GM18907 (cell line): ENCODE measurements at regions not wholly inside any gene's neighbourhood (a gene's known extent, or its start where the extent isn't known, plus 50 kb on each side); places are given as distances from the start of the nearest gene placed in this dataset.
"Not testable (repeated sequence)": the region's sequence is repeated elsewhere in the genome, so short reads cannot be mapped to it uniquely, and the experiment has no call there.

ENCODE experiments used
- ATAC-seq: cut with Tn5 transposase; IDR thresholded peaks from one replicate; pipeline ENCODE4 v1.9.1; 2021; ENCODE audit warnings: mild to moderate bottlenecking, moderate library complexity; ENCODE audit not compliant: unreplicated experiment

DNA sequence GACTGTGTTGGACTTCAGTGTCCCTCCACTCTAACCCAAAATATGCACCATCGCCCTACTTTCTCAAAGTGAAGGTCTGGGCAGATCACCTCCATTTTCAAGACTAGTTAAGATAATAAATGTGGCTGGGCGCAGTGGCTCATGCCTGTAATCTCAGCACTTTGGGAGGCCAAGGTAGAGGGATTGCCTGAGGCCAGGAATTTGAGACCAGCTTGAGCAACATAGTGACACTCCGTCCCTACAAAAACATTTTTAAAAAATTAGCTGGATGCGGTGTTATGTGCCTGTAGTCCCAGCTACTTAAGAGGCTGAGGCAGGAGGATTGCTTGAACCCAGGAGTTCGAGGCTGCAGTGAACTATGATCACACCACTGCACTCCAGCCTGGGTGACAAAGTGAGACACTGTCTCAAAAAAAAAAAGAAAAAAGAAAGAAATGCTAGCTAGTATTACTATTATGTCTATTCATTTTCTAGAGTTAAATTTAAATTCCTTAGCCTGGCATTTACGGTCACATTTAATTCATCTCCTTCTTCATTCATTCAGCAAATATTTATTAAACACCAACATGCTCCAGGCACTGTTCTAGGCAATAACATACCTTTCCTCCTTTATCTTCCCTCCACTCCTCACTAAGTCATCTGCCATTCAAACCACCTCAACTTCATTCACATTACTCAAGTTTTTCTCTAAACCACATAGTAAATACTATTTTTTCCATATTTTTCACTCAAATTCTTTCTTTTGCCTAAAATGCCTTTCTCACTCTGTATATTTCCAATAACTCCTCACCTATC lies 96.1 kb upstream of the XYLT1 start:
- no peak for ATAC-seq

DNA sequence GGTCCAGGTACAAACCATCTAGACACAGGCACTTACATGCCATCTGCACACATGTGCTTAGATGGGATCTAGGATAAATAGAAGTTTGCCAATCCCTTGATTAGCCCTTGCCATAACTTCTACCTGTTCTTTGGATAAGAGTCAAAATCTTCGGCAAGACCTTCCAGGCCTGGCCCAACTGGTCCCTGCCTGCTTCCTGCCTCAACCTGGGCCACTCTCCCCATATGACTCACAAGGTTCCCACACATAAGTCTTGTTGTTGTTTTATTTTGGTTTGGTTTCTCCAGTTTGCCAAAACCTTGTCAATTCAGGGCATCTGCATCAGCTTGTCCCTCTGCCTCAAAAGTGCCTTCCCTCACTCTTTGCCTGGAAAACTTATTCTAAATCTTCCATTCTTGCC lies 95.3 kb upstream of the XYLT1 start:
- ATAC-seq, result no peak

DNA sequence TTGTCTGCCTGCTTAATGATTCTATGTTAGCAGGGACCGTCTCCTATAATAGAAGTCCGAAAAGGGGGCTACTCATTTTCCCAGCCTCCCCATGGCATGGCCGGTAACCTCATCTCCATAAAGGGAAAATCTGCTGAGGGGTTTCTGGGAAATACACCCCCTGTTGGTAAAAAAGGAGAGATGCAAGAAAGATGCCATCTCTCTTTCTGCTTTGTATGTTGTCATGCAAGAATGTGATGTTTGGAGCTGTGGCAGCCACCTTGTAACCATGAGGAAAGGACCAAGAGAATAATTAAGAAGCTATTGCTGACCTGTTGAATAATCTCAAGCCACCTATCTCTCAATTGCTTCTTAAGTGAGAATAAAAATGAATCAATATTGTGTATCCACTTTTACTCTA lies 94.8 kb upstream of the XYLT1 start:
- no peak for ATAC-seq

DNA sequence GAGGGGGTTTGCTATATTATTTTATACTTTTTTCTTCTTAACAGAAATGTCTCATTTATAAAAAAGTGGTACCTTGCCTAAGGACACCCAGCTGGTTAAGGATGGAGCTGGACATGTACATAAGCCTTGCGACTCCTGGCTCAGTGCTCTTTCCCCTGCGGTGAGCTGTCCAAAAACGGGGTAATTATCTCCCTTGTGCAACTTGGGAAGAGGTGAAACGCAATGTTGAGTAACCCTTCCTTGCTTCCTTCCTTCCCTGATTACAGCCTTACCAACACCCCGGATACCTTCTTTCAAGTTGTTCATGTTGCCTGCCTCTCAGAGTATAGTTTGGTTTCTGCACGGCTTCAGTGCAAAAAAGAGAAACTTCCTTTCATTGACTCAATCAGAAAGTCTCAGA lies 94.1 kb upstream of the XYLT1 start:
- no peak for ATAC-seq

DNA sequence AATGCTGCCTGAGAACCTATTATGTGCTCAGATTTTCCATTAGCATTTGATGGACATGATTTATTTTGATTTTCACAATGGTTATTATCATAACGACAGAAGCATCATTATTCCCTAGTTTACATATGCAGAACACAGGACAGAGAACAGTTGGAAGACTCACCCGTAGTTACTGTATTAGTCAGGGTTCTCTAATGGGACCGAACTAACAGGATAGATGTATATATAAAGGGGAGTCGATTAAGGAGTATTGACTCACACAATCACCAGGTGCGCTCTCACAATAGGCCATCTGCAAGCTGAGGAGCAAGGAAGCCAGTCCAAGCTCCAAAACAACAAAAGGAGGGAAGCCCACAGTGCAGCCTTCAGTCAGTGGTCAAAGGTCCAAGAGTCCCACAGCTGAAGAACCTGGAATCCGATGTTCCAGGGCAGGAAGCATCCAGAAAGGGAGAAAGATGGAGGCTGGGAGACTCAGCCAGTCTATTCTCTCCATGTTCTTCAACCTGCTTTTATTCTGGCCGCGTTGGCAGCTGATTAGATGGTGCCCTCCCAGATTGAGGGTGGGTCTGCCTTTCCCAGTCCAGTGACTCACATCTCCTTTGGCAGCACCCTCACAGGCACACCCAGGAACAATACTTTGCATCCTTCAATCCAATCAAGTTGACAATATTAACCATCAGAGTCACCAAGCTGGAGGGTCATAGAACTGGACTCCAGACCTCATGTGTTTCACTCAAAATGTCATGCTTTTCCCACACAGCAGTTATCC lies 92.7 kb upstream of the XYLT1 start:
- no peak for ATAC-seq

DNA sequence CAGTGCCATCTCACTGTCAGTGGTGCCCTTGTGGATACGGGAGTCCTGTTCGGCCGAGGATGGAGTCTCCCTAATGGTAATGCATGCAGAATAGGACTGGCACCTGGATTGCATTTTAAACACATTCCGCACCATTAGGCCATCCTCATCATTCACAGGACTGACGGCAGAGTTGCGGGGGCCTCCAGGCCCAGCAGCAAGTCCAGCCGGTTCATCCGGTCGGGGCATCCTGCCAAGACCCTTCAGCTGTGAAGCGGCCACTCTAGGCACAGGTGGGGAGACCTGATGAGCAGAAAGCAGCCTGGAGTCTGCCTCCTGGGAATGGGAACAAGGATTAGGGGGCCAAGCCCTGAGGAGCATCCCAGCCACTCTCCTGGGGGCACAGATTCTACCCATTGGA lies 90.3 kb upstream of the XYLT1 start:
- ATAC-seq, result no peak

DNA sequence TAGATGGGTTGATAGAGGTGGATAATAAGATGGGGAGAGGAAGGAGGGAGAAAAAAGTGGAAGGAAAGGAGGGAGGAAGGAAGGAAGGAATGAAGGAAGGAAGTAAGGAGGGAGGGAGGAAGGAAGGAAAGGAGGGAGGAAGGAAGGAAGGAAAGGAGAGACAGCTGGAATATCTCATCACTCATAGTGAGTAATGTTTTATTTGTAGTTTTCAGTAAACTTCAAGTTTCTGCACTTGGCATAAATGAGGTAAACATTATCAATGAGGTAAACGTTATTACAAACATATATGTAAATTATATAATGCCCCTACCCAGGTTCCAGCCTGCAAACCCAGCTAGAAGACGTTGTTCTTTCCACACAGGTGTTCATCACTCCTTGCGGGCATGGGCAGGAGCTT lies 89.8 kb upstream of the XYLT1 start:
- ATAC-seq, result no peak

DNA sequence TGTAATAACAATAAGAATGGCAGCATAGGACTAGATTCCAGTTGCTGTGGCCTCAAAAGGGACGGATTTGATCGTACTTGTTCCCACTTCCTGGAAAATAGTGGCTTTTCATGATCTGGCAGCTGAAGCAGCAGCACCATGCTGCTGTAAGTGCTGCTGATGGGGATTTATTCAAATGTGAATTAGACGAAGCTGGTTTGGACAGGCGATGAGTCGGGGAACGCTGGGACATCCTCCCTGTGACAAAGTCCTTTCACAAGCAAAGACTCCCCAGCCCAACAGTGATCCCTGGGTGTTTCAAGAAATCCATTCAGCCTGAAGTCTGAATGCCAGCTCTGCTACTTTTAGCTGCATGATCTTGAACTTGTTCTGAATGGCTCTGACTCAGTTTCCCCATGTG lies 88.6 kb upstream of the XYLT1 start:
- no peak for ATAC-seq

DNA sequence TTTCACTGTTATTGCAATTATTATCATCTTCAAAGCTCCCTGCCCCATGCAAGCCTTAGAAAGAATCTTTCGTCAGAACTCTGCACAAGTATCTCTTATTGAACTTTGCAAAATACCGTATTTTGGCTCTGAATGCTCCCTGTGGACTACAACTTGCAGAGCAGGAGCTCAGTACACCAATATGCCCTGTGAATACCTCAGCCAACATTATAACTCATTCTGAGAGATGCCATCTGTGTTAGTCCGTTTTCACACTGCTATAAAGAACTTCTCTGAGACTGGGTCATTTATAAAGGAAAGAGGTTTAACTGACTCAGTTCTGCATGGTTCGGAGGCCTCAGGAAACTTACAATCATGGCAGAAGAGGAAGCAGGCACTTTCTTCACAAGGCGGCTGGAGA lies 87.2 kb upstream of the XYLT1 start:
- ATAC-seq, result no peak

DNA sequence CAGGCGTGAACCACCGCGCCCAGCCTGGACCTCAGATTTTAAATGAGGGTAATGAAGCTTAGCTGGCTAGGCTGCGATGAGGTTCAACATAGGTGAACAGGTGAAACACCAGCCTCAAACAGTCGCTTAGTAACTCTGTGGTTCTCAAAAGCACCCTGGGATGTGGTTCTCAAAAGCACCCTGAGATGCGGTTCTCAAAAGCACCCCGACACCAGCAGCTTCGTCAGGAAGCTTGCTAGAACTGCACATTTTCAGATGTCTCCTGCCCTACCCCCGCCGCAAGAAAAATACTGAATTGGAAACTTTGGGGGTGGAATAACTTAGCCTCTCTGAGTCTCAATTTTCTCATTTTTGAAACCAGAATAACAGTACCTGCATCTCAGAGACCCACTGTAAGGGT lies 86.7 kb upstream of the XYLT1 start:
- ATAC-seq, result no peak

DNA sequence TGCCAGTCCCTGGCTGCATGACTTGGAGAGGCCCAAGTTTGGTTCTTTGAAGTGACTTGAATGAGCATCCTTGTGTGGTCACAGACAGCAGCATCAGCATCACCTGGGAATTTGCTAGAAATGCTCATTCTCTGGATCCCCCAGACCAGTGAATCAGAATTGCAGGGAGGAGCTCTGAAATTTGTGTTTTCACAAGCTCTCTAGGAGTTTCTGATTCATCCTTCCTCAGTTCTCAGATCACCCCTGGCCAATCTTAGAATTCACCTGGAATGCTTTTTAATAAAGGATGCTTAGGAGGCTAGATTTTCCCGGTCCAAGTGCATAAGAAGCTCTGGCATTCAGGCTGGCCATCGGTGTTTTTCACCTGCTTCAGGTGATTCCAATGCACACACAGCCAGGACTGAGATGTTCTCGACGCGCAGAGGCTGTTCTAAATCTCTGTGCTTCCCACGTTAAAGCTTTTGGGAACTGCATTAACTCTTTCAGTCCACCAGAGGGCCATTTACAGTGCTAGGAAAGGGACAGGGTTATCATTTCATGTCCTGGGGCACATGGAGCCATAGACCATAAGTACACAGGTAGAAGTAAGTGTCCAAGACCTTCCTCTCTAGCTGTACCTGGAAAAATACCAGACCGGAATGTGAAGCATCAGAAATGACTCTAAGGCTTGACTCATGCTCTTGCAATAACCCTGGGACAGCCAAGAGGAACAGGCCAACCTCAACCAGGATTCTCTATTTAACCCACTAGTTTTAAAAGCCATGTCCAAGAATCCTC lies 85.7 kb upstream of the XYLT1 start:
- ATAC-seq, result no peak

DNA sequence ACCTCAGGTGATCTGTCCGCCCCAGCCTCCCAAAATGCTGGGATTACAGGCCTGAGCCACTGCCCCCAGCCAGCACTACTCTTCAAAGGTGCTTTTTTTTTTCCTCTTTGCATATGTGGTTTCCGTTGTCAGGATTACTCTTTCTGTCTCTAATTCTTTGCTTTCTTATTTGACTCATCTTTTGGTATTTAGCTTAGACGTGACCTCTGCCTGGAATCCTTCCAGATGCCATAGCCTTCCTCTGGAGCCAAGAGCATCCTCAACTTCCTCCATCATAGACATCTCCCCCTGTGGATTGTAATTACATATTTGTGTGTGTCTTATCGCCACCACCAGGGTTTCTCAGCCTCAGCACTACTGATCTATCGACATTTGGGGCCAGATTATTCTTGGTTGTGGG lies 84.4 kb upstream of the XYLT1 start:
- ATAC-seq, result no peak

DNA sequence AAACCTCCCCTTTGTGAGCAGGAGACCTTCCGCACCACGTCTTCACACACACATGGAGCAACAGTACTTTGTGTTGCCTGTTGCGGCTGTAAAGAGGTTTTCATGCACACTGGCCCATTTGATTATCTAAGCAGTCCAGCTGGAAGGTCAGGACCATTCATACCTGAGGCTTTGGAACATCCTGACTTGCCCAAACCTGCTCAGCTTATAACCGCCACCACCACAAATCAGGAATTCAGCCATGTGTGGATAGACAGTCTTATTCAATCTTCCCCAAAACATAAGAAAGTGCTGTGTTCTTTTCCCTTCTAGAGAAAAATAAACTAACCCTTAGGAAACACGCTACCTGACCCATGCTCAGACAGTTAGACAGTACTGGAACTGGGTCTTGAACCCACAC lies 81.6 kb upstream of the XYLT1 start:
- no peak for ATAC-seq

DNA sequence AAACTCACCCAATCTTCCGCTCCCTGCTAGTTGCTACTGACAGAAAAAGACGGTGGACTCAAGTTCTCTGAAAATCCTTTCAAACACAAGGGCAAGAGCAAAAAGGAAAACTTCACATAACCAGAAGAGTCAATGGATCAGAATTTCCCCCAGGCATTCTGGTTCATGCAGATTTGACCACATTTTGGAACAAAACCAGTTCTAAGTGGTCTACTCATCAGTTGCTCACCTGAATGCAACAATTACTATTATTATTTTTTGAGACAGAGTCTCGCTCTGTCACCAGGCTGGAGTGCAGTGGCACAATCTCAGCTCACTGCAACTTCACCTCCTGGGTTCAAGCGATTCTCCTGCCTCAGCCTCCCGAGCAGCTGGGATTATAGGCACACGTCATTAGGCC lies 80.9 kb upstream of the XYLT1 start:
- ATAC-seq, result not testable (repeated sequence)

DNA sequence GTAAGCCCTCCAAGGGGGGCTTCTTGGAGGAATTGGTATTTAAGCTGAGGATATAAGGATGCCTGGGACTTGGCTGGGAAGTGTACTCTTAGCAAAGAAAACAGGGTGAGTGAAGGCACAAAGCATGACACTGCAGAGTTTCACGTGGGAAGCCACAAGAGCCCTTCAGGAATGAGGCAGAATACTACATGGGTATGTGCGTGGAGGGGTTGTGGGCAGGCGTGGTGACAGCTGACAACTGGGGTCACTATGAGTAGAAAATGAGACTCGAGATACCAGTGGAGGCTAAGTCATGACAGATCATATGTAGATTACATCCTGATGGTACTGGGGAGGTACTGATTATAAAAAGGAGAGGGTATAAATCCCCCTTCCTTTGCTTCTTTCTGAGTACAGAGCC lies 78.1 kb upstream of the XYLT1 start:
- ATAC-seq, result no peak

DNA sequence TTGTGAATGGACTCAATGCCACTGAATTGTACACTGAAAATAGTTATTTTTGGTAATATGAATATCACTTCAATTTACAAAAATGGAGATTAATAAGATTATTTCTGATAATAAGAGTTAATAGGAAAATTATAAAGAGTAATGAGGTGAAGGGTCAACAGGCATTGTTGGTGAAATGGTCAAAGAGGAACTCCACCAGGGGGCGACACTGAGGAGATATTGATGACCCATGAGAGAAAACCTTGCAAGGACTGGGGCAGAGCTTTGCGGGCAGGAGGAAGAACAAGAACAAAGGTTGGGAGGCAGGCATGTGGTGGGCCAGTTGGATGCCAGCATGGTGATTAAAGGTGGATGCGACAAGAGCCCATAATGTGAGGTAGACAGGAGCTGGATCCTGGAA lies 74.0 kb upstream of the XYLT1 start:
- ATAC-seq, result no peak

DNA sequence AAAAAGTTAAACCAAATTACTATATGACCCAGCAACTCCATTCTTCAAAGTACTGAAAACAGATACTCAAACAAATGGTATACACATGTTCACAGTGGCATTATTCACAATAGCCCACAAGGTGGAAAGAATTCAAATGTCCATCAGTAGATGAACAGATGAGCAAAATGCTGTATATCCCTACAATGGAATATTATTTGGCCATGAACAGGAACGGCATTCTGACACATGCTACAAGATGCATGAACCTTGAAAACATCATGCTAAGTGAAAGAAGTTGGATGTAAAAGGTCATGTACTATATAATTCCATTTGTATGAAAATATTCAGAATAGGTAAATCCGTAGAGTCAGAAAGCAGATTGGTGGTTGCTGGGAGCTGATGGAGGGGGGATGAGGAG lies 73.5 kb upstream of the XYLT1 start:
- no peak for ATAC-seq

DNA sequence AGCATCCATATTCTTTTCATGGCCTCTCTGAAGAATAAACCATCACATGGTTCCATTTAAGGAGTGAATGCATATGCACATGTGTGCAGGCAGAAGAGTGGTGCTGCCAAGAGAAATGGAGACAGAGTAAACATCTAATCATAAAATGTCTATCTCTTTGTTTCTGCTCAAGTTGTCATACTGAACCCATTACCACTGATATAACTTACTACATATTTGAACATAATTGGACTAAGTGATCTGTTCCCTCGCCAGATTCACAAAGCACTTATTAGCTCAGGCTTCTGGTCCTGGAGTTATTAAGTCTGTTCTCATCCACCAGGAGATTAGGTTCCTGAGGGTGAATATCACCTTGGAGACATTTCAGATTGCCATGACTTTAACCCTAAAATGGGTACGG lies 72.3 kb upstream of the XYLT1 start:
- ATAC-seq, result no peak

DNA sequence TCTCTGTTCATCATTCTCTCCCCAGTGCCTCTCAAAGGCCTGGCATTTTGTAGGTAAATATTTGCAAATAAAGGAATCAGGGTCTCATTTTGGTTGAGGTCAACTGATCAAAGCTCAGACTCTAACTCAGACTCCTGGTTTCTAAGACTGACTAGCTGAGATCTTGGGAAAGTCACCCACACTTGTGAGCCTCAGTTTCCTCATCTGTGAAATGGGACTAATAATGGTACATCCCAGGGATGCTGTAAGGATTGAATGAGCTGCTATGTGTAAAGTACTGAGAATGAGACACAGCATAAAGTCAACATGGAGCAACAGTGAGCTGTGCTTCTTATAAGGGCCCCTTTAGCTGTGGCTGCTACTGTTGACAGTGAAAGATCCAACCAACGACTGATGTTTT lies 70.6 kb upstream of the XYLT1 start:
- no peak for ATAC-seq

DNA sequence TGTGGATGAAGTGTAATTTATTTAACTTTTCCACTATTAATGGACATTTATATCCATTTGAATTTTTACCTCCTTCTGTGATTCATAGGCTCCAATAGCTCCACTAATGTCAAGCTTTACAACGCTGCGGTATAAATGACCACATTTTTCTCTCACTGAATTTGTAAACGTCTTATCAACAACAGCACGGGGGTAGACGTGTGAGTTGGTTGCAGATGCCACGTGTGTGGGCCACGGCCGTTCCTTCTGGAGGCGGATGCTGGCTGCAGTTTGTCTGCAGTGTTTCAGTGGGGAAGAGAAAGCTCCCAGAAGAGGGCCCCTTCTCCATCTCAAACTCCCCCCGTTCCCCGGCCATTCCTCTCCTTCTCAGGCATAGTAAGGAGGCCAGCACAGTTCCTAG lies 68.2 kb upstream of the XYLT1 start:
- no peak for ATAC-seq

DNA sequence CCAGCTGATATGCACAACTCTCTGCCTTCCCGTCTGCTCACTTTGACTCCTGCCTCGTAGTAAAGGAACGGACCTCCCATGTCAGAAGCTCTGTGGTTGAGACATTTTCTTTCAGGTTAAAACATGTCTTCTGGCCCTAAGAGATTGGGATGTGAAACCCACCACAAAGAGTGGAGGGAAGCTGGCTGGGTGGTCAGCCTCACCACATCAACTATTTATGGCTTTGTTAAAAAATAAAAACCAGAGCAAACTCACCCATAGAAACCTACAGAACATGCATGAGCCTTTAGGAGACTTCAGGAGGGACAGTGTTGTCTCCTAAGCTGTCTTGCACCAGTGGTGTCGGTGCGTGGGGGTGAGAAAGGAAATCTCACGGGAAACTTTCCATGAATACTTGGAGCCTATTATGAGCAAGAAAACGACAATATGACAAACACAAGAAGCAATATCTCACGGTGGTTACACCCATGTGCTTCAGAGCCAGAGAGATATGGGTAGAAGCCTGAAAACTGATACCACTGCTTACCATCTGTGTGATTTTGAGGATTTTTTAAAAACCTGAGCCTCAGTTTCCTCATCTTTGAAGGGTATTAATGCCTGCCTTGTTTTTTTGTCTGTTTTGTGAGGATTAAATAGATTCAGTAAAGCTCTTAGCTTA lies 61.7 kb upstream of the XYLT1 start:
- ATAC-seq, result no peak
